ENCODE measurements at regions not wholly inside any gene's neighbourhood (a gene's known extent, or its start where the extent isn't known, plus 50 kb on each side); places are given as distances from the start of the nearest gene placed in this dataset.

GRCh38 chr6:132101535-132101934 lies 150.4 kb upstream of the CCN2 start:
- Histone ChIP-seq H3K4me3 (peak overlapping the region; percentile 37), H3K9me3 (no peaks in the 10 kb centered on the region), H3K4me1 (ENCODE audit: control insufficient read depth in 1 of 2, low read depth in 2 of 2) (peaks cover 13 to 38% of the 10 kb centered on the region in 2 donors), H3K27me3 (replicated peaks; ENCODE audit: insufficient read depth) (no peaks in the 10 kb centered on the region), H3K27ac (peak overlapping the region; percentile 50 to 62), H3K36me3 (no peaks in the 10 kb centered on the region)
- ATAC-seq (ENCODE audit: insufficient number of reproducible peaks, low FRiP score, low read depth) (peak; percentile 82), DNase-seq (ENCODE audit: low spot score) (no peak)
- TF ChIP-seq CTCF (IDR thresholded peaks at IDR 0.05), result no peak

DNA sequence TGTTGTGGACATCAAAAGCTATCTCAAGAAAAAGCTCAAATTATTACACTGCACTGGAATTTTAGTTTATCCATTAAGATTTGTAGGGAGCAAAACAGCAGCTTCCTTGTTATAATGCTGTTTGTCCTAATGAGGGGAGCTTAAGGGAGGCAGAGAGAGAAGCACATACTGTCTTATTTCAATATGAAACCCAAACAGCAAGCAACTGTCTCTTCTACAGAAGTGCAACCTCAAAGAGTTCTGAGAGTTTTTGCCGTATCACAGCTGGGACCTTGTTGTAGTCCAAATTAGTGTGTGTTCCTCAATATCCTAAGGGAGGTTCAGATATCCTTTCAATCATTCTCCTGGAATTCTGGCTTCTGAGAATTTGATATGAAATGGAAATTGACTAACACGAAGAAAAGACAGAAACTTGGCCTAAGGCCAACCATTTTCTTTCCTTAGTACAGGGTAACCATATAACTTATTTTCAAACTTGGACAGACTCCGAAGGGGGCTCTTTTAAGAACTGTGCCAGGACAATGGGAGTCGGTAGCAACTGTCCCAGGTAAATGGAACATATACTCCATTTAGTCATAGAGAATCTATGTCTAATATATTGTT lies 149.3 kb upstream of the CCN2 start:
- H3K36me3 ChIP-seq, result no peaks in the 10 kb centered on the region
- peaks cover 13 to 35% of the 10 kb centered on the region in 2 donors for H3K4me1 ChIP-seq (ENCODE audit: control insufficient read depth in 1 of 2, low read depth in 2 of 2)
- H3K9me3 ChIP-seq, result no peaks in the 10 kb centered on the region
- H3K27ac ChIP-seq, result peak overlapping the region; percentile 50 to 62
- no peaks in the 10 kb centered on the region for H3K27me3 ChIP-seq (replicated peaks; ENCODE audit: insufficient read depth)
- no peak for DNase-seq (ENCODE audit: low spot score)
- TF ChIP-seq CTCF (IDR thresholded peaks at IDR 0.05), result no peak
- no peak overlapping the region for H3K4me3 ChIP-seq
- ATAC-seq (ENCODE audit: insufficient number of reproducible peaks, low FRiP score, low read depth), result no peak

- DNase-seq (ENCODE audit: low spot score), result no peak
- peaks cover 9 to 31% of the 10 kb centered on the region in 2 donors for H3K4me1 ChIP-seq (ENCODE audit: control insufficient read depth in 1 of 2, low read depth in 2 of 2)
- TF ChIP-seq CTCF (IDR thresholded peaks at IDR 0.05), result no peak
- H3K4me3 ChIP-seq, result no peak overlapping the region
- no peaks in the 10 kb centered on the region for H3K9me3 ChIP-seq
- no peaks in the 10 kb centered on the region for H3K27me3 ChIP-seq (replicated peaks; ENCODE audit: insufficient read depth)
- no peak overlapping the region for H3K27ac ChIP-seq
- ATAC-seq (ENCODE audit: insufficient number of reproducible peaks, low FRiP score, low read depth), result no peak
- no peaks in the 10 kb centered on the region for H3K36me3 ChIP-seq
Observed at GRCh38 chr6:132096996-132097395, 145.8 kb upstream of the CCN2 start.

GRCh38 chr6:132096245-132096644 lies 145.1 kb upstream of the CCN2 start:
- H3K9me3 ChIP-seq, result no peaks in the 10 kb centered on the region
- no peak for TF ChIP-seq CTCF (IDR thresholded peaks at IDR 0.05)
- H3K4me3 ChIP-seq, result no peak overlapping the region
- peaks cover 4 to 23% of the 10 kb centered on the region in 2 donors for H3K4me1 ChIP-seq (ENCODE audit: control insufficient read depth in 1 of 2, low read depth in 2 of 2)
- ATAC-seq (ENCODE audit: insufficient number of reproducible peaks, low FRiP score, low read depth) (no peak), DNase-seq (ENCODE audit: low spot score) (no peak)
- H3K36me3 ChIP-seq, result no peaks in the 10 kb centered on the region
- no peaks in the 10 kb centered on the region for H3K27me3 ChIP-seq (replicated peaks; ENCODE audit: insufficient read depth)
- H3K27ac ChIP-seq, result no peak overlapping the region

DNA sequence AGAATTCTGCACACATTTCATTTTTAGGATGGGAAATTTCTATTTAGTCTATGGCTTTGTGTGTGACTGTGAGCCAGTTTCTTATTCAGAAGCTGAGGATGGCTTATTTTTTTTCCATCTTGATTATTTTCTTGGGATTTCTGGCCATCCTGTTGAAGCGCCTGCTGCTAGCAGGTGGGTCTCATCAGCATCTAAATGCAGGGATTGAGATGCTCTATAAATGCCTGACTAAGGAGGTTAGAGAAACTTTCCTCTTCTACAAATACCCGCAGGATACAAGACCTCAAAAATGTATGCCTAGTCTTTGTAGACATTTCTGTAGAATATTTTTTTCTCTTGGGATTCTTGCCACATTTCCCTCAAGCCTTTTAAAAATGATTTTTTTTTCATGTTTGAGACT lies 138.0 kb upstream of the CCN2 start:
- Histone ChIP-seq H3K36me3 (no peaks in the 10 kb centered on the region), H3K27me3 (replicated peaks; ENCODE audit: insufficient read depth) (no peaks in the 10 kb centered on the region), H3K4me1 (ENCODE audit: control insufficient read depth in 1 of 2, low read depth in 2 of 2) (peaks cover 21 to 41% of the 10 kb centered on the region in 2 donors), H3K4me3 (no peak overlapping the region), H3K9me3 (no peaks in the 10 kb centered on the region), H3K27ac (no peak overlapping the region)
- DNase-seq (ENCODE audit: low spot score) (no peak), ATAC-seq (ENCODE audit: insufficient number of reproducible peaks, low FRiP score, low read depth) (no peak)
- no peak for TF ChIP-seq CTCF (IDR thresholded peaks at IDR 0.05)

Data from thoracic aorta (tissue), 2 donors.